Mesenchymal stem cell (in vitro differentiated cells and primary cell): ENCODE measurements at regions not wholly inside any gene's neighbourhood (a gene's known extent, or its start where the extent isn't known, plus 50 kb on each side); places are given as distances from the start of the nearest gene placed in this dataset.

Source experiments
- DNase-seq: peaks from one replicate; pipeline ENCODE4 v3.0.0-alpha.2; 2013
- H2AFZ ChIP-seq: one replicate; pipeline ENCODE4 v1.6.1; 2013; ENCODE audit warnings: low read depth, mild to moderate bottlenecking, control low read depth, inconsistent platforms, low read length, moderate library complexity
- H2AK5ac ChIP-seq: 2 replicates; pipeline ENCODE4 v1.6.1; 2013; ENCODE audit warnings: low read length, moderate library complexity, mild to moderate bottlenecking, inconsistent platforms; ENCODE audit not compliant: severe bottlenecking
- H2BK120ac ChIP-seq: one replicate; pipeline ENCODE4 v1.6.1; 2013; ENCODE audit warnings: low read depth, mild to moderate bottlenecking, inconsistent platforms, low read length, moderate library complexity
- H2BK12ac ChIP-seq, 2 experiments: one replicate each; pipeline ENCODE4 v1.6.1; 2013; ENCODE audit warnings: inconsistent platforms in 2 of 2, low read length in 2 of 2, mild to moderate bottlenecking in 2 of 2, moderate library complexity in 2 of 2, control low read depth in 1 of 2
- H2BK15ac ChIP-seq: one replicate; pipeline ENCODE4 v1.6.1; 2013; ENCODE audit warnings: mild to moderate bottlenecking, low read depth, inconsistent platforms; ENCODE audit not compliant: poor library complexity, severe bottlenecking
- H2BK5ac ChIP-seq: 2 replicates; pipeline ENCODE4 v1.6.1; 2013; ENCODE audit warnings: low read depth, mild to moderate bottlenecking, low read length, control low read depth, inconsistent platforms; ENCODE audit not compliant: poor library complexity, severe bottlenecking
- H3K14ac ChIP-seq, 2 experiments: one replicate each; pipeline ENCODE4 v1.6.1; 2013; ENCODE audit warnings: inconsistent platforms in 2 of 2, low read length in 2 of 2, control low read depth in 1 of 2, mild to moderate bottlenecking in 1 of 2, moderate library complexity in 1 of 2
- H3K18ac ChIP-seq, 2 experiments: one replicate each; pipeline ENCODE4 v1.6.1; 2013; ENCODE audit warnings: inconsistent platforms in 2 of 2, low read length in 2 of 2, control low read depth in 1 of 2, low read depth in 1 of 2, mild to moderate bottlenecking in 1 of 2
- H3K23ac ChIP-seq, 2 experiments: one replicate each; pipeline ENCODE4 v1.6.1; 2013; ENCODE audit warnings: inconsistent platforms in 2 of 2, low read length in 2 of 2, mild to moderate bottlenecking in 2 of 2, moderate library complexity in 2 of 2, control low read depth in 1 of 2
- H3K27ac ChIP-seq: 2 replicates; pipeline ENCODE4 v1.5.1; 2013; ENCODE audit warnings: mild to moderate bottlenecking, moderate library complexity, low read length, control low read depth, inconsistent platforms; ENCODE audit not compliant: poor library complexity, severe bottlenecking
- H3K27me3 ChIP-seq, 2 experiments: 2 replicates each; pipeline versions ENCODE4 v1.6.1 to v1.7.0; 2013; ENCODE audit warnings: low read length in 2 of 2, mild to moderate bottlenecking in 2 of 2, moderate library complexity in 2 of 2, control low read depth in 1 of 2, inconsistent platforms in 1 of 2; ENCODE audit not compliant: control insufficient read depth in 1 of 2, insufficient read depth in 1 of 2
- H3K36me3 ChIP-seq, 2 experiments: 2 replicates each; pipeline versions ENCODE4 v1.6.1 to v1.7.0; 2013; ENCODE audit warnings: low read length in 2 of 2, control low read depth in 1 of 2, inconsistent platforms in 1 of 2, low read depth in 1 of 2, mild to moderate bottlenecking in 1 of 2; ENCODE audit not compliant: insufficient read depth in 2 of 2, control insufficient read depth in 1 of 2
- H3K4ac ChIP-seq, 2 experiments: one replicate each; pipeline ENCODE4 v1.6.1; 2013; ENCODE audit warnings: inconsistent platforms in 2 of 2, low read length in 2 of 2, mild to moderate bottlenecking in 2 of 2, moderate library complexity in 2 of 2, control low read depth in 1 of 2, low read depth in 1 of 2
- H3K4me1 ChIP-seq: 2 replicates; pipeline ENCODE4 v1.6.1; 2013; ENCODE audit warnings: low read depth, low read length, control low read depth; ENCODE audit not compliant: control insufficient read depth, insufficient read depth
- H3K4me2 ChIP-seq: 2 replicates; pipeline ENCODE4 v1.6.1; 2013; ENCODE audit warnings: low read length, mild to moderate bottlenecking, inconsistent platforms; ENCODE audit not compliant: poor library complexity, severe bottlenecking
- H3K4me3 ChIP-seq, 2 experiments: 2 replicates each; pipeline versions ENCODE4 v1.5.1 to v1.7.0; 2013; ENCODE audit warnings: low read length in 2 of 2, mild to moderate bottlenecking in 2 of 2, control low read depth in 1 of 2, low read depth in 1 of 2; ENCODE audit not compliant: insufficient read depth in 1 of 2
- H3K79me1 ChIP-seq: replicated peaks from 2 replicates; pipeline ENCODE4 v1.6.1; 2013; ENCODE audit warnings: mild to moderate bottlenecking, control low read depth, low read length, inconsistent platforms; ENCODE audit not compliant: poor library complexity, severe bottlenecking
- H3K9ac ChIP-seq: 2 replicates; pipeline ENCODE4 v1.7.0; 2013; ENCODE audit warnings: mild to moderate bottlenecking, low read length, moderate library complexity
- H3K9me3 ChIP-seq: 2 replicates; pipeline ENCODE4 v1.7.0; 2013; ENCODE audit warnings: mild to moderate bottlenecking, low read length; ENCODE audit not compliant: control insufficient read depth
- H4K8ac ChIP-seq: one replicate; pipeline ENCODE4 v1.6.1; 2013; ENCODE audit warnings: inconsistent platforms, mild to moderate bottlenecking, low read length, moderate library complexity
- H4K91ac ChIP-seq: one replicate; pipeline ENCODE4 v1.6.1; 2013; ENCODE audit warnings: mild to moderate bottlenecking, low read length, inconsistent platforms
- WGBS: methylation state at CpG from one replicate; pipeline ENCODE4 v1.1.7; 2013; ENCODE audit warnings: mixed read lengths; 5-methylcytosine and 5-hydroxymethylcytosine counted together

DNA sequence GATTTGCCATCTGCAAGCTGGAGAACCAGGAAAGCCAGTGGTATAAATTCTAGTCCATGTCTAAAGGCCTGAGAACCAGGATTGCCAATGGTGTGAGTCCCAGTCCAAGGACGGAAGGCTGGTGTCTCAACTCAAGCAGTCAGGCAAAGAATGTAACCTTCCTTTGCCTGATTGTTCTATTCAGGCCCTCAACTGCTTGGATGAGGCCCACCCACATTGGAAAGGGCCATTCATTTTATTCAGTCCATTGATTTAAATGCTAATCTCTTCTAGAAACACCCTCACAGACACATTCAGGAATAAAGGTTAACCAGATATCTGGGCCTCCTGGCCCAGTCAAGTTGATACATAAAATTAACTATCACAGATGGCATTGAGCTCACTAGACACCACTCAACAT is 427.8 kb downstream of the ZNF608 start:
- Histone ChIP-seq H2BK5ac (no peak overlapping the region), H3K14ac (no peak overlapping the region), H3K4me3 (no peak overlapping the region), H2BK12ac (no peak overlapping the region), H4K8ac (no peak overlapping the region), H3K27me3 (no peaks in the 10 kb centered on the region), H3K23ac (no peak overlapping the region), H2AFZ (no peak overlapping the region), H3K9me3 (no peaks in the 10 kb centered on the region), H3K4me2 (no peak overlapping the region), H3K4me1 (no peaks in the 10 kb centered on the region), H3K79me1 (no peaks in the 10 kb centered on the region), H2AK5ac (no peak overlapping the region), H3K4ac (no peak overlapping the region), H2BK120ac (no peak overlapping the region), H3K27ac (no peak overlapping the region), H3K36me3 (no peaks in the 10 kb centered on the region), H4K91ac (no peak overlapping the region), H2BK15ac (no peak overlapping the region), H3K18ac (no peak overlapping the region), H3K9ac (no peak overlapping the region)
- no peak for DNase-seq
- WGBS, result 94% methylated on average over 1 of the region's 1 CpG

DNA sequence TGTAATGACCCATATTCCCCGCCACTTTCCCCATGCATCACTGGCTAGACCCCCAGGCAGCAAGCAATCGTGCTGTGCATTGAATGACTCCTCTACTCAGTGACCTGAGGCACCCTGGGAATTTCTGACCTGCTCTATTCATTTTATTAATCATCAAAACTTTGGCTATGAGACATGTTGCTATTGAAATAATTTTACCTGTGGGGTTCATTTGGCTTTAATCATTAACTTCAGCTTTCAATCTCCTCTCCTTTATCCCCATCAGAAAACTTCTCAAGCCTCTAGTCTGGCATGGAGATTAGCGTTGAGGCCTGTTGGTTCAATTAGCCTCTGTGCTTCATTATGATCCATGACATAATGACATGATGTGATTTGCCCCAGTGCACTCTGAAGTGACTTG is 429.0 kb downstream of the ZNF608 start:
- Histone ChIP-seq H3K23ac (no peak overlapping the region), H3K36me3 (no peaks in the 10 kb centered on the region), H3K27ac (no peak overlapping the region), H3K4me2 (no peak overlapping the region), H3K9ac (no peak overlapping the region), H2BK15ac (no peak overlapping the region), H2BK12ac (no peak overlapping the region), H3K79me1 (no peaks in the 10 kb centered on the region), H3K4ac (no peak overlapping the region), H3K9me3 (no peaks in the 10 kb centered on the region), H2BK120ac (no peak overlapping the region), H2AFZ (no peak overlapping the region), H3K14ac (no peak overlapping the region), H4K91ac (no peak overlapping the region), H4K8ac (no peak overlapping the region), H3K27me3 (no peaks in the 10 kb centered on the region), H3K4me1 (no peaks in the 10 kb centered on the region), H3K4me3 (no peak overlapping the region), H3K18ac (peak overlapping the region in 1 of 2 experiments; percentile 57), H2BK5ac (no peak overlapping the region), H2AK5ac (no peak overlapping the region)
- 87% methylated on average over 3 of the region's 3 CpGs for WGBS
- DNase-seq, result no peak

DNA sequence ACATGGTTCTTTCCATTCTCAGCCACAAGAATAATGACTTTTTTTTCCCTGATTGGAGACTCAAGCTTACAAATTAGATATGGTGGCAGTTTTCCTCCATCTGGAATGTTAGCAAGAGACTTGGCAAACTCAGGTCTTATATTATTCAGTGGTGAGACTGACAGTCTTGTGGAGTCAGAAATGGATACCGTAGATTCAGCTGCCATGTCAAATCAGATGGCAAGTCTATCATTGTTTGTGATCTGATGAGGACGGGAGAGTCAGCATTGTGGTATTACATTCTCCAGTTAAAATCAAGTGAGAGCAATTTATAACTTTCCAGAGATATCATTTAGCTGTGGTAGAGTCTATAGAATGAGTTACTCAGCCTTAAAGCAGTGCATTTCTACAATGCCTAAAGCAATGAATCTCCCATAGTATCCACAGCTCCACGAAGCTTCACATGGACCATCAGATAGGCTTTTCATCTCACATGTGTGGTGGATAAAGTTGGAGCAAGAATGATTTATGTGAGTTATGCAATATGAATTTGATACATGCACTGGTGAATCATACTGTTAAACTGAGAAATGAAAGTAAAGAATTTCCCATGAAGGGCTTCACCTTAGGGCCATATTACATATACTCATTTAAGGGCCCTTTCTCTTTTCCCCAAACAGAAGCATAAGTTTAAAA is 430.6 kb downstream of the ZNF608 start:
- H2AFZ ChIP-seq, result no peak overlapping the region
- no peak overlapping the region for H3K14ac ChIP-seq
- H2BK12ac ChIP-seq, result no peak overlapping the region
- no peak overlapping the region for H3K4me2 ChIP-seq
- no peaks in the 10 kb centered on the region for H3K9me3 ChIP-seq
- no peak overlapping the region for H2BK120ac ChIP-seq
- no peaks in the 10 kb centered on the region for H3K27me3 ChIP-seq
- H3K36me3 ChIP-seq, result no peaks in the 10 kb centered on the region
- no peak overlapping the region for H3K27ac ChIP-seq
- H3K4me1 ChIP-seq, result no peaks in the 10 kb centered on the region
- H3K23ac ChIP-seq, result no peak overlapping the region
- H4K8ac ChIP-seq, result no peak overlapping the region
- no peak overlapping the region for H3K4ac ChIP-seq
- no peak overlapping the region for H3K18ac ChIP-seq
- H3K79me1 ChIP-seq, result no peaks in the 10 kb centered on the region
- no peak overlapping the region for H4K91ac ChIP-seq
- H2BK15ac ChIP-seq, result no peak overlapping the region
- 98% methylated on average over 2 of the region's 3 CpGs for WGBS
- H3K4me3 ChIP-seq, result no peak overlapping the region
- H2BK5ac ChIP-seq, result no peak overlapping the region
- H2AK5ac ChIP-seq, result no peak overlapping the region
- peak; percentile 6 for DNase-seq
- no peak overlapping the region for H3K9ac ChIP-seq

DNA sequence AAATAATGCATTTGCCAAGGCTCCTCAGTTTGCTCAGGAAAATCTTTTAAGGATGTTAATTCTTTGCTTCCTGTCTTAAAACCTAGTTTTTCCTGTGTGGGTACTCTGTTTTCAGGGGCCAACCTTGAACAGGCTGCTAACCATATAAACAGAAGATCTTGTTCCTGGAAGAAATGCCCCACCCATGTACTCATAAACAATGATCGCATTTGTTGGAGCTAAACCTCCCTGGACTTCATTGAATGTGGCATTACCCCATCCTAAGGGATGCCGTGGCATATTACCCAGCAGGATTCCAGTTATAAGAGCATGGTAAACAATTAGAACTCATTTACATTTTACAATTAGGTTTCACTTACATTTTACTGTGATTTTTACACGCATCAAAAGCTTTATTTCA is 436.0 kb downstream of the ZNF608 start:
- Histone ChIP-seq H2AK5ac (no peak overlapping the region), H2BK12ac (no peak overlapping the region), H3K18ac (no peak overlapping the region), H3K14ac (no peak overlapping the region), H2BK15ac (no peak overlapping the region), H3K4me2 (no peak overlapping the region), H2BK5ac (no peak overlapping the region), H3K4me3 (no peak overlapping the region), H3K79me1 (no peaks in the 10 kb centered on the region), H2AFZ (no peak overlapping the region), H3K27me3 (no peaks in the 10 kb centered on the region), H2BK120ac (no peak overlapping the region), H4K91ac (no peak overlapping the region), H3K9me3 (no peaks in the 10 kb centered on the region), H3K9ac (no peak overlapping the region), H3K4ac (no peak overlapping the region), H3K36me3 (no peaks in the 10 kb centered on the region), H4K8ac (no peak overlapping the region), H3K4me1 (no peaks in the 10 kb centered on the region), H3K27ac (no peak overlapping the region), H3K23ac (no peak overlapping the region)
- WGBS, result 10% methylated on average over 2 of the region's 3 CpGs
- peak; percentile 34 for DNase-seq
